ENCODE measurements at regions not wholly inside any gene's neighbourhood (a gene's known extent, or its start where the extent isn't known, plus 50 kb on each side); places are given as distances from the start of the nearest gene placed in this dataset.

- no peak for DNase-seq
- no peak overlapping the region for H3K27ac ChIP-seq
- H3K4me1 ChIP-seq = no peaks in the 10 kb centered on the region
- intact Hi-C loops (cut with DNase I) = no loop called here
- no peak overlapping the region for H3K4me3 ChIP-seq
- 63 to 75% methylated on average over 1 of the region's 1 CpG for WGBS, 2 donors
- H3K36me3 ChIP-seq = no peaks in the 10 kb centered on the region
- TF ChIP-seq CTCF (IDR thresholded peaks at IDR 0.05) = no peak
- no peak for TF ChIP-seq POLR2A (IDR thresholded peaks at IDR 0.05)
- no peaks in the 10 kb centered on the region for H3K27me3 ChIP-seq
- H3K9me3 ChIP-seq = no peaks in the 10 kb centered on the region
These were observed 872.6 kb downstream of the FLRT2 start for GRCh38 chr14:86402545-86402944.

- 80 to 81% methylated on average over 2 to 3 of the region's 6 CpGs for WGBS, 2 donors
- no peak for TF ChIP-seq CTCF (IDR thresholded peaks at IDR 0.05)
- no peaks in the 10 kb centered on the region for H3K27me3 ChIP-seq
- H3K4me3 ChIP-seq = no peak overlapping the region
- intact Hi-C loops (cut with DNase I) = no loop called here
- peaks cover 0 to 4% (median 0%) of the 10 kb centered on the region in 3 donors for H3K9me3 ChIP-seq
- DNase-seq = no peak
- H3K27ac ChIP-seq = no peak overlapping the region
- H3K36me3 ChIP-seq = no peaks in the 10 kb centered on the region
- H3K4me1 ChIP-seq = no peaks in the 10 kb centered on the region
These were observed 861.1 kb downstream of the FLRT2 start for GRCh38 chr14:86391085-86391484.

DNA sequence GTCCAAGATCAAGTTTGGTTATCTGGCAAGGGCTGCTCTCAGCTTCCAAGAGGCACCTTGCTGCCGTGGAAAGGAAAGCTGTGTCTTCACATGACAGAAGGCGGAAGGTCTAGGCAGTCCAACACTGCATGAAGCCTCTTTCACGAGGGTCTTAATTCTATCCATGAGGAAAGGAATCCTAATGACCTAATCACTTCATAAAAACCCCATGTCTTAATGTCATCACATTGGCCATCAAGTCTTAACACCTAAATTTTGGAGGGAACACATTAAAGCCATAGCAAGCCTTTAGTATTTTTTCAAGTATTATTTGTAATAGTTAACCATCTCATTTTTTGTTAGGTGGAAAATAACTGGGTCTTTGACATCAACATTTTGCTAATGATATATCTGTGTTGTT, 858.3 kb downstream of the FLRT2 start:
- no peak overlapping the region for H3K27ac ChIP-seq
- DNase-seq = no peak
- TF ChIP-seq POLR2A (IDR thresholded peaks at IDR 0.05) (no peak), CTCF (IDR thresholded peaks at IDR 0.05) (no peak)
- peaks cover 0 to 4% (median 0%) of the 10 kb centered on the region in 3 donors for H3K9me3 ChIP-seq
- intact Hi-C loops (cut with DNase I) = no loop called here
- no peak overlapping the region for H3K4me3 ChIP-seq
- H3K4me1 ChIP-seq = no peaks in the 10 kb centered on the region
- H3K36me3 ChIP-seq = no peaks in the 10 kb centered on the region
- 68 to 81% methylated on average over 3 of the region's 3 CpGs for WGBS, 2 donors
- H3K27me3 ChIP-seq = no peaks in the 10 kb centered on the region

- DNase-seq = no peak
- no peaks in the 10 kb centered on the region for H3K36me3 ChIP-seq
- no peaks in the 10 kb centered on the region for H3K4me1 ChIP-seq
- WGBS, 2 donors = 29 to 41% methylated on average over 1 of the region's 1 CpG
- H3K27ac ChIP-seq = no peak overlapping the region
- no peak for TF ChIP-seq CTCF (IDR thresholded peaks at IDR 0.05)
- TF ChIP-seq POLR2A (IDR thresholded peaks at IDR 0.05) = no peak
- no peak overlapping the region for H3K4me3 ChIP-seq
- no peaks in the 10 kb centered on the region for H3K27me3 ChIP-seq
- peaks cover 0 to 15% (median 0%) of the 10 kb centered on the region in 3 donors for H3K9me3 ChIP-seq
- intact Hi-C loops (cut with DNase I) = no loop called here
These were observed 843.9 kb downstream of the FLRT2 start for GRCh38 chr14:86373886-86374285.

DNA sequence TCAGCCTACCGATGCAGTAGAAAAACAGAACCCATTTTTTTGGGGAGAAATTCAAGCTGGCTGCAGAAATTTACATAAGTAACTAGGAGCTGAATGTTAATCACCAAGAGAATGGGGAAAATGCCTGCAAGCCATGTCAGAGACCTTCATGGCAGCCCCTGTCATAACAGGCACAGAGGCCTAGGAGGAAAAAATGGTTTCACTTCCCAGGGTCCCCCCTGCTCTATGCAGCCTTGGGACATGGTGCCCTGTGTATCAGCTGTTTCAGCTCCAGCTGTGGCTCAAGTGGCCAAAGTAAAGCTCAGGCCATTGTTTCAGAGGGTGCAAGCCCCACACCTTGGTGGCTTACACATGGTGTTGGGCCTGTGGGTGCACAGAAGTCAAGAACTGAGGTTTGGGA, 842.5 kb downstream of the FLRT2 start:
- H3K4me1 ChIP-seq = no peaks in the 10 kb centered on the region
- TF ChIP-seq POLR2A (IDR thresholded peaks at IDR 0.05) = no peak
- no peak for TF ChIP-seq CTCF (IDR thresholded peaks at IDR 0.05)
- intact Hi-C loops (cut with DNase I) = no loop called here

More for the DNA sequence above, 842.5 kb downstream of the FLRT2 start:
- peaks cover 0 to 15% (median 0%) of the 10 kb centered on the region in 3 donors for H3K9me3 ChIP-seq
- WGBS, 2 donors = 93 to 94% methylated on average over 1 of the region's 1 CpG
- H3K4me3 ChIP-seq = no peak overlapping the region
- H3K27me3 ChIP-seq = no peaks in the 10 kb centered on the region
- no peak overlapping the region for H3K27ac ChIP-seq
- no peak for DNase-seq
- no peaks in the 10 kb centered on the region for H3K36me3 ChIP-seq

All from esophagus squamous epithelium (tissue), 5 donors.